K562 (cell line): ENCODE measurements at regions not wholly inside any gene's neighbourhood (a gene's known extent, or its start where the extent isn't known, plus 50 kb on each side); places are given as distances from the start of the nearest gene placed in this dataset.

Source experiments
- ATAC-seq: fragments of 200-7000 bp; cut with Tn5 transposase; 3 replicates; pipeline ENCODE4 v1.9.1; 2020; ENCODE audit warnings: moderate library complexity
- BruUV-seq: library from RNA; stranded (reverse); fragments of 400-500 nt; replicated peaks from 2 replicates; lab custom pipeline; 2021; lab: Mats Ljungman, UMichigan
- CTCF ChIA-PET: fragments of 300-600 bp; formaldehyde crosslinking; extraction: SDS; loops from one replicate; lab custom pipeline; 2021; ENCODE audit warnings: low intra/inter-chr PET ratio; lab: Yijun Ruan, JAX
- POLR2A ChIA-PET: fragments of 300-600, 350-650 bp; sonication (Branson Sonifier 250); formaldehyde crosslinking; extraction: SDS; loops from one replicate; lab custom pipeline; 2021; ENCODE audit warnings: antibody characterized with exemption, inconsistent platforms; lab: Yijun Ruan, JAX
- DNase-seq, 4 experiments: peaks; one replicate each; pipeline versions ENCODE4 v3.0.0 to v3.0.0-alpha.2; 2011 to 2018; ENCODE audit warnings: low spot score in 3 of 4, mixed read lengths in 3 of 4; ENCODE audit errors: extremely low read depth in 1 of 4
- FAIRE-seq: peaks from 2 replicates; lab custom pipeline; 2011; peaks lifted over from hg19 to GRCh38; lab: Jason Lieb, UNC
- H2AFZ ChIP-seq: 2 replicates; pipeline ENCODE4 v1.6.0; 2011; ENCODE audit warnings: low read depth, low read length, control low read depth, inconsistent platforms
- H3K27ac ChIP-seq: fragments of 200-600 bp; 3 replicates; pipeline ENCODE4 v1.8.0; 2011; ENCODE audit warnings: low read depth, mild to moderate bottlenecking, control low read depth, inconsistent platforms, low read length, moderate library complexity, mixed read lengths; ENCODE audit errors: extremely low read depth
- H3K27me3 ChIP-seq, 2 experiments: fragments of 300-600 bp in 1 of 2; 2 replicates in 1 of 2; 3 replicates in 1 of 2; pipeline versions ENCODE4 v1.6.0 to v1.8.0; 2011; ENCODE audit warnings: inconsistent platforms in 2 of 2, low read length in 2 of 2, mild to moderate bottlenecking in 1 of 2, mixed read lengths in 1 of 2, moderate library complexity in 1 of 2; ENCODE audit not compliant: control insufficient read depth in 2 of 2, insufficient read depth in 2 of 2
- H3K36me3 ChIP-seq: fragments of 300-600 bp; 3 replicates; pipeline ENCODE4 v1.8.0; 2011; ENCODE audit warnings: mild to moderate bottlenecking, low read length, inconsistent platforms; ENCODE audit not compliant: control insufficient read depth, insufficient read depth
- H3K4me1 ChIP-seq, 2 experiments: fragments of 200-600 bp in 1 of 2; replicated peaks in 1 of 2; 2 replicates in 1 of 2; 3 replicates in 1 of 2; pipeline versions ENCODE4 v1.5.1 to v1.8.0; 2011; ENCODE audit warnings: inconsistent platforms in 2 of 2, low read length in 2 of 2, mild to moderate bottlenecking in 1 of 2, mixed read lengths in 1 of 2, moderate library complexity in 1 of 2; ENCODE audit not compliant: control insufficient read depth in 2 of 2, insufficient read depth in 2 of 2
- H3K4me2 ChIP-seq: 2 replicates; pipeline ENCODE4 v1.6.1; 2011; ENCODE audit warnings: low read length, control low read depth, inconsistent platforms, mixed read lengths; ENCODE audit not compliant: insufficient read depth
- H3K4me3 ChIP-seq: fragments of 200-600 bp; sonication (generic), shearing (Covaris generic); 2 replicates; pipeline ENCODE4 v1.5.1; 2016; ENCODE audit warnings: control low read depth, inconsistent platforms
- H3K79me2 ChIP-seq: fragments of 200-600 bp; 3 replicates; pipeline ENCODE4 v1.8.0; 2011; ENCODE audit warnings: low read length, inconsistent platforms; ENCODE audit not compliant: control insufficient read depth, insufficient read depth
- H3K9ac ChIP-seq, 2 experiments: 2 replicates each; pipeline versions ENCODE4 v1.6.0 to v1.6.1; 2011; ENCODE audit warnings: low read depth in 2 of 2, low read length in 2 of 2, control low read depth in 1 of 2, inconsistent platforms in 1 of 2, mild to moderate bottlenecking in 1 of 2, mixed read lengths in 1 of 2; ENCODE audit not compliant: insufficient read depth in 1 of 2
- H3K9me1 ChIP-seq: one replicate; pipeline ENCODE4 v1.6.0; 2011; ENCODE audit warnings: inconsistent platforms, mild to moderate bottlenecking, low read length, moderate library complexity; ENCODE audit not compliant: control insufficient read depth, insufficient read depth
- H3K9me3 ChIP-seq: replicated peaks from 2 replicates; pipeline ENCODE4 v1.5.1; 2011; ENCODE audit warnings: low read depth, low read length, inconsistent platforms; ENCODE audit not compliant: control insufficient read depth, insufficient read depth
- H4K20me1 ChIP-seq: replicated peaks from 2 replicates; pipeline ENCODE4 v1.6.1; 2011; ENCODE audit warnings: low read length, inconsistent platforms, mixed read lengths; ENCODE audit not compliant: control insufficient read depth, insufficient read depth
- ATF1 ChIP-seq, 2 experiments: fragments of 450-650 bp in 1 of 2; IDR thresholded peaks; 2 replicates each; pipeline ENCODE4 v1.6.1; 2016; ENCODE audit warnings: missing compliant biosample characterization in 1 of 2, missing genetic modification characterization in 1 of 2
- CBX8 ChIP-seq: fragments of 200-600 bp; sonication (generic); IDR thresholded peaks from 2 replicates; pipeline ENCODE4 v1.6.1; 2012; ENCODE audit warnings: borderline replicate concordance, mixed run types, low read depth, mild to moderate bottlenecking, moderate library complexity, mixed read lengths, low read length, control low read depth, inconsistent platforms; ENCODE audit not compliant: poor library complexity, severe bottlenecking; ENCODE audit errors: extremely low read depth
- CCAR2 ChIP-seq: fragments of 200-400 bp; formaldehyde crosslinking; IDR thresholded peaks from 2 replicates; pipeline ENCODE4 v1.6.1; 2017; ENCODE audit warnings: mild to moderate bottlenecking, low read depth, low read length
- EGR1 ChIP-seq: fragments of 450-650 bp; conservative IDR thresholded peaks from 2 replicates; pipeline ENCODE4 v1.6.1; 2017; ENCODE audit warnings: mild to moderate bottlenecking
- MCM7 ChIP-seq, 2 experiments: fragments of 450-650 bp; IDR thresholded peaks; 2 replicates each; pipeline ENCODE4 v1.6.1; 2016 to 2018
- MYBL2 ChIP-seq, 2 experiments: fragments of 450-650 bp in 1 of 2; sonication (generic) in 1 of 2; formaldehyde crosslinking in 1 of 2; IDR thresholded peaks; 2 replicates each; pipeline versions ENCODE4 v1.6.1 to v1.8.1; 2017 to 2022; ENCODE audit warnings: borderline replicate concordance in 1 of 2, inconsistent platforms in 1 of 2, low read depth in 1 of 2, mild to moderate bottlenecking in 1 of 2, missing genetic modification reagents in 1 of 2, moderate library complexity in 1 of 2
- NELFE ChIP-seq: IDR thresholded peaks from 2 replicates; pipeline ENCODE4 v1.6.1; 2011; ENCODE audit warnings: mild to moderate bottlenecking; ENCODE audit not compliant: insufficient read depth, insufficient read length
- PRPF4 ChIP-seq: fragments of 200-400 bp; formaldehyde crosslinking; IDR thresholded peaks from one replicate; pipeline ENCODE4 v1.6.1; 2017; ENCODE audit warnings: low read length, low read depth, mild to moderate bottlenecking; ENCODE audit not compliant: insufficient read depth, poor library complexity, severe bottlenecking
- TCFL5 ChIP-seq: fragments of 250-450 bp; sonication (Bioruptor Pico); conservative IDR thresholded peaks from 2 replicates; pipeline ENCODE4 v1.6.1; 2021; ENCODE audit warnings: mild to moderate bottlenecking, moderate library complexity, matching md5 sums
- USF1 ChIP-seq: sonication (generic); formaldehyde crosslinking; IDR thresholded peaks from 2 replicates; pipeline ENCODE4 v1.9.0; 2022; ENCODE audit warnings: mild to moderate bottlenecking, missing genetic modification reagents
- ZBED1 ChIP-seq: IDR thresholded peaks from 2 replicates; pipeline ENCODE4 v1.6.1; 2014
- ZBTB7A ChIP-seq: IDR thresholded peaks from 2 replicates; pipeline ENCODE4 v1.6.1; 2011; ENCODE audit warnings: low read depth, mild to moderate bottlenecking, low read length, moderate library complexity, borderline replicate concordance; ENCODE audit not compliant: control insufficient read depth
- ZNF717 ChIP-seq: fragments of 250-450 bp; sonication (Bioruptor Pico); IDR thresholded peaks from 2 replicates; pipeline ENCODE4 v1.5.0; 2021
- ZNF780A ChIP-seq: fragments of 250-450 bp; sonication (Bioruptor Pico); IDR thresholded peaks from 2 replicates; pipeline ENCODE4 v1.5.0; 2021; ENCODE audit warnings: mild to moderate bottlenecking
- WGBS: fragments of 100-300 bp; shearing (Covaris generic); methylation state at CpG from one replicate; pipeline ENCODE4 v1.1.6; 2016; ENCODE audit warnings: low coverage, mixed read lengths; ENCODE audit not compliant: insufficient coverage; ENCODE audit errors: missing lambda C conversion rate; 5-methylcytosine and 5-hydroxymethylcytosine counted together
- in situ Hi-C: fragments of 300-500 bp; cut with MboI; formaldehyde crosslinking; loops from 4 replicates; pipeline ENCODE4 v1.15.0; 2018; ENCODE audit warnings: inconsistent platforms, mixed read lengths
- intact Hi-C: fragments of 100-400 bp; cut with micrococcal nuclease; formaldehyde crosslinking; loops from 2 replicates; pipeline ENCODE4 v1.14.2; 2022

- CTCF ChIA-PET: no interaction called here
- H3K4me2 ChIP-seq: no peak overlapping the region
- no peak overlapping the region for H3K4me3 ChIP-seq
- in situ Hi-C loops: no loop called here
- BruUV-seq: no TSS peak
- POLR2A ChIA-PET: no interaction called here
- peaks cover 2 to 5% of the 10 kb centered on the region in 2 experiments; a peak in 1 of 5 replicates for H3K27me3 ChIP-seq
- no peaks in the 10 kb centered on the region for H3K36me3 ChIP-seq
- DNase-seq (no peak), ATAC-seq (no peak)
- H4K20me1 ChIP-seq: no peaks in the 10 kb centered on the region
- no peaks in the 10 kb centered on the region for H3K79me2 ChIP-seq
- intact Hi-C loops: no loop called here
- no peaks in the 10 kb centered on the region for H3K9me1 ChIP-seq
- no peaks in the 10 kb centered on the region for H3K9me3 ChIP-seq
- H3K4me1 ChIP-seq: no peaks in the 10 kb centered on the region
- H2AFZ ChIP-seq: no peak overlapping the region
- H3K27ac ChIP-seq: no peak overlapping the region
- no peak for TF ChIP-seq ZNF717
- no peak for TF ChIP-seq ATF1 (CRISPR knock-in tag; IDR thresholded peaks at IDR 0.05)
- TF ChIP-seq ATF1 (tag; IDR thresholded peaks at IDR 0.05): no peak
- no peak for TF ChIP-seq CBX8
- no peak for TF ChIP-seq USF1
- no peak for TF ChIP-seq ZBED1
- TF ChIP-seq CCAR2: no peak
- no peak for TF ChIP-seq ZBTB7A
- no peak for TF ChIP-seq PRPF4
- TF ChIP-seq MCM7 (IDR thresholded peaks at IDR 0.05): no peak
- no peak for TF ChIP-seq TCFL5 (CRISPR knock-in tag)
- TF ChIP-seq EGR1: no peak
- TF ChIP-seq NELFE: no peak
- no peak for TF ChIP-seq MYBL2 (IDR thresholded peaks at IDR 0.05; ENCODE audit: low read depth)
- no peak for TF ChIP-seq MYBL2 (CRISPR knock-in tag; IDR thresholded peaks at IDR 0.05; ENCODE audit: borderline replicate concordance)
- TF ChIP-seq ZNF780A (CRISPR knock-in tag): no peak
- TF ChIP-seq, all 486 proteins: peak for 0
- WGBS: 0% methylated on average over 6 of the region's 6 CpGs
- FAIRE-seq: no peak
- no peak overlapping the region for H3K9ac ChIP-seq
Observed at GRCh38 chr20:60808701-60809100, 443.4 kb upstream of the CDH4 start.
